Psoas muscle (tissue), 7 donors: ENCODE measurements at regions not wholly inside any gene's neighbourhood (a gene's known extent, or its start where the extent isn't known, plus 50 kb on each side); places are given as distances from the start of the nearest gene placed in this dataset.

Experiments
- ATAC-seq, 4 donors: fragments of 200-7000 bp; cut with Tn5 transposase; one replicate each; pipeline ENCODE4 v1.9.1; 2020; ENCODE audit warnings: moderate library complexity in 3 of 4, mild to moderate bottlenecking in 2 of 4
- DNase-seq, 2 donors: peaks; one replicate each; pipeline ENCODE4 v3.0.0-alpha.2; 2020
- H3K27ac ChIP-seq: fragments of 200-600 bp; one replicate; pipeline ENCODE4 v1.8.0; 2022
- H3K27me3 ChIP-seq, 3 donors: fragments of 200-600 bp in 1 of 3; one replicate each; pipeline versions ENCODE4 v1.6.1 to v1.8.0; 2013 to 2022; ENCODE audit warnings: low read length in 2 of 3, mild to moderate bottlenecking in 2 of 3, moderate library complexity in 1 of 3; ENCODE audit not compliant: insufficient read depth in 3 of 3
- H3K36me3 ChIP-seq, 2 donors: fragments of 200-600 bp in 1 of 2; one replicate each; pipeline versions ENCODE4 v1.6.1 to v1.8.0; 2013 to 2022; ENCODE audit warnings: low read depth in 1 of 2, mild to moderate bottlenecking in 1 of 2, moderate library complexity in 1 of 2; ENCODE audit not compliant: insufficient read depth in 1 of 2
- H3K4me1 ChIP-seq: fragments of 200-600 bp; one replicate; pipeline ENCODE4 v1.8.0; 2022
- H3K4me3 ChIP-seq: fragments of 200-600 bp; one replicate; pipeline ENCODE4 v1.8.0; 2022; ENCODE audit warnings: mild to moderate bottlenecking
- H3K9me3 ChIP-seq: fragments of 200-600 bp; one replicate; pipeline ENCODE4 v1.8.0; 2022
- CTCF ChIP-seq: fragments of 200-600 bp; IDR thresholded peaks from one replicate; pipeline ENCODE4 v1.8.0; 2022; ENCODE audit warnings: antibody characterized with exemption
- WGBS, 3 donors: extraction: QIAGEN DNeasy Blood & Tissue Kit; methylation state at CpG; one replicate each; pipeline versions ENCODE4 v1.1.6 to v1.1.7; 2013; 5-methylcytosine and 5-hydroxymethylcytosine counted together
- intact Hi-C, 2 donors: fragments of 100-400 bp; cut with DNase I; formaldehyde crosslinking; loops; one replicate each; pipeline versions ENCODE4 v1.11.0 to v1.14.2; 2022
- donor health status: healthy with polysubstance abuse.
- donor health status: DM: no; HTN: no; CAD: no; lungs with moderate emphysema.
- donor health status: Bipolar disorder and iron deficiency.
- donor health status: healthy.
- donor health status: DM: yes; HTN: yes; CAD: no.
- donor health status: DM: no; HTN: no; CAD: no.
- donor health status: DM: yes; HTN: yes; CAD: no.

GRCh38 chr5:118006219-118006618 lies 982.1 kb downstream of the DTWD2 start:
- H3K9me3 ChIP-seq: no peaks in the 10 kb centered on the region
- H3K4me1 ChIP-seq: no peaks in the 10 kb centered on the region
- WGBS, 3 donors: 17 to 30% (median 19%) methylated on average over 1 of the region's 1 CpG
- ATAC-seq (no peak), DNase-seq (no peak)
- no peak overlapping the region for H3K27ac ChIP-seq
- H3K27me3 ChIP-seq: no peaks in the 10 kb centered on the region
- H3K36me3 ChIP-seq: no peaks in the 10 kb centered on the region
- H3K4me3 ChIP-seq: no peak overlapping the region
- intact Hi-C loops: no loop called here
- TF ChIP-seq CTCF: no peak

- WGBS, 3 donors: 35 to 50% (median 47%) methylated on average over 3 of the region's 3 CpGs
- H3K27ac ChIP-seq: no peak overlapping the region
- H3K4me1 ChIP-seq: no peaks in the 10 kb centered on the region
- ATAC-seq (no peak), DNase-seq (no peak)
- no peaks in the 10 kb centered on the region for H3K27me3 ChIP-seq
- H3K36me3 ChIP-seq: no peaks in the 10 kb centered on the region
- no peak for TF ChIP-seq CTCF
- no peaks in the 10 kb centered on the region for H3K9me3 ChIP-seq
- intact Hi-C loops: no loop called here
- no peak overlapping the region for H3K4me3 ChIP-seq
Measured at GRCh38 chr5:117999939-118000549, 988.3 kb downstream of the DTWD2 start.

- DNase-seq (no peak), ATAC-seq (no peak)
- Histone ChIP-seq H3K27me3 (no peaks in the 10 kb centered on the region), H3K9me3 (no peaks in the 10 kb centered on the region), H3K4me1 (no peaks in the 10 kb centered on the region), H3K36me3 (no peaks in the 10 kb centered on the region), H3K4me3 (no peak overlapping the region), H3K27ac (no peak overlapping the region)
- no peak for TF ChIP-seq CTCF
- 58 to 71% (median 59%) methylated on average over 2 of the region's 2 CpGs for WGBS, 3 donors
- intact Hi-C loops: no loop called here
Measured at GRCh38 chr5:117982691-117983090, 1005.7 kb downstream of the DTWD2 start.

- Histone ChIP-seq H3K4me3 (no peak overlapping the region), H3K27ac (no peak overlapping the region), H3K27me3 (no peaks in the 10 kb centered on the region), H3K9me3 (no peaks in the 10 kb centered on the region), H3K36me3 (no peaks in the 10 kb centered on the region), H3K4me1 (no peaks in the 10 kb centered on the region)
- 94 to 100% (median 100%) methylated on average over 1 of the region's 1 CpG for WGBS, 3 donors
- DNase-seq (no peak), ATAC-seq (no peak)
- intact Hi-C loops: no loop called here
- no peak for TF ChIP-seq CTCF
Measured at GRCh38 chr5:117973785-117974184, 1014.6 kb downstream of the DTWD2 start.

GRCh38 chr5:117955831-117956230 lies 1032.5 kb downstream of the DTWD2 start:
- WGBS, 3 donors: 84 to 91% (median 86%) methylated on average over 3 of the region's 3 CpGs
- TF ChIP-seq CTCF: no peak

More at GRCh38 chr5:117955831-117956230, 1032.5 kb downstream of the DTWD2 start:
- intact Hi-C loops: no loop called here
- Histone ChIP-seq H3K4me1 (no peaks in the 10 kb centered on the region), H3K9me3 (no peaks in the 10 kb centered on the region), H3K27me3 (no peaks in the 10 kb centered on the region), H3K27ac (no peak overlapping the region), H3K4me3 (no peak overlapping the region), H3K36me3 (no peaks in the 10 kb centered on the region)
- ATAC-seq: no peak
- no peak for DNase-seq
